Fibroblast of lung (primary cell): ENCODE measurements at regions not wholly inside any gene's neighbourhood (a gene's known extent, or its start where the extent isn't known, plus 50 kb on each side); places are given as distances from the start of the nearest gene placed in this dataset.

ENCODE experiments used
- CTCF ChIP-seq, 2 donors: IDR thresholded peaks in 1 of 2; conservative IDR thresholded peaks in 1 of 2; 1 replicate in 1 of 2; 2 replicates in 1 of 2; pipeline ENCODE4 v1.5.1; 2011 to 2012; ENCODE audit warnings: low read length in 2 of 2, control low read depth in 1 of 2, inconsistent platforms in 1 of 2, low read depth in 1 of 2, mild to moderate bottlenecking in 1 of 2
- EZH2 ChIP-seq: IDR thresholded peaks from 2 replicates; pipeline ENCODE4 v1.5.1; 2012; ENCODE audit warnings: low read length, control low read depth, mild to moderate bottlenecking; ENCODE audit errors: missing control alignments

GRCh38 chr14:22225516-22226140, 363.4 kb downstream of the DAD1 start:
- TF ChIP-seq CTCF (conservative IDR thresholded peaks at IDR 0.05 in 1 of 2, IDR thresholded peaks at IDR 0.05 in 1 of 2; ENCODE audit: low read depth in 1 of 2, low read length in 2 of 2) (no peak), EZH2 (no peak)
